PC-9 (cell line): ENCODE measurements at regions not wholly inside any gene's neighbourhood (a gene's known extent, or its start where the extent isn't known, plus 50 kb on each side); places are given as distances from the start of the nearest gene placed in this dataset.

Source experiments
- EZH2 ChIP-seq: fragments of 200-600 bp; sonication (generic); IDR thresholded peaks from 2 replicates; pipeline ENCODE4 v1.8.0; 2017; ENCODE audit warnings: antibody characterized with exemption, low read depth
- TF ChIP-seq, protein P1 (sequence below): fragments of 200-600 bp; sonication (generic); conservative IDR thresholded peaks from 2 replicates; pipeline ENCODE4 v1.6.1; 2017; ENCODE audit warnings: mixed run types, antibody characterized with exemption, mild to moderate bottlenecking, moderate library complexity

GRCh38 chr4:38493066-38493465, 170.9 kb upstream of the KLF3 start:
- TF ChIP-seq, protein P1, sequence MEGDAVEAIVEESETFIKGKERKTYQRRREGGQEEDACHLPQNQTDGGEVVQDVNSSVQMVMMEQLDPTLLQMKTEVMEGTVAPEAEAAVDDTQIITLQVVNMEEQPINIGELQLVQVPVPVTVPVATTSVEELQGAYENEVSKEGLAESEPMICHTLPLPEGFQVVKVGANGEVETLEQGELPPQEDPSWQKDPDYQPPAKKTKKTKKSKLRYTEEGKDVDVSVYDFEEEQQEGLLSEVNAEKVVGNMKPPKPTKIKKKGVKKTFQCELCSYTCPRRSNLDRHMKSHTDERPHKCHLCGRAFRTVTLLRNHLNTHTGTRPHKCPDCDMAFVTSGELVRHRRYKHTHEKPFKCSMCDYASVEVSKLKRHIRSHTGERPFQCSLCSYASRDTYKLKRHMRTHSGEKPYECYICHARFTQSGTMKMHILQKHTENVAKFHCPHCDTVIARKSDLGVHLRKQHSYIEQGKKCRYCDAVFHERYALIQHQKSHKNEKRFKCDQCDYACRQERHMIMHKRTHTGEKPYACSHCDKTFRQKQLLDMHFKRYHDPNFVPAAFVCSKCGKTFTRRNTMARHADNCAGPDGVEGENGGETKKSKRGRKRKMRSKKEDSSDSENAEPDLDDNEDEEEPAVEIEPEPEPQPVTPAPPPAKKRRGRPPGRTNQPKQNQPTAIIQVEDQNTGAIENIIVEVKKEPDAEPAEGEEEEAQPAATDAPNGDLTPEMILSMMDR = no peak
- no peak for TF ChIP-seq EZH2
